CMK (cell line): ENCODE measurements at regions not wholly inside any gene's neighbourhood (a gene's known extent, or its start where the extent isn't known, plus 50 kb on each side); places are given as distances from the start of the nearest gene placed in this dataset.

Experiments
- DNase-seq: peaks from one replicate; pipeline ENCODE4 v3.0.0-alpha.2; 2010; ENCODE audit warnings: low read depth

- DNase-seq, result no peak
These were observed 82.3 kb upstream of the ADRA2C start for GRCh38 chr4:3683744-3684421.

- DNase-seq, result no peak
These were observed 83.0 kb upstream of the ADRA2C start for GRCh38 chr4:3683077-3683743.

GRCh38 chr4:3682236-3683076 is 83.7 kb upstream of the ADRA2C start:
- DNase-seq, result no peak

- DNase-seq, result no peak
These were observed 85.0 kb upstream of the ADRA2C start for GRCh38 chr4:3681191-3681590.

GRCh38 chr4:3680656-3681055 is 85.5 kb upstream of the ADRA2C start:
- DNase-seq, result no peak

GRCh38 chr4:3679851-3680311 is 86.3 kb upstream of the ADRA2C start:
- DNase-seq, result no peak

- DNase-seq, result no peak
These were observed 86.9 kb upstream of the ADRA2C start for GRCh38 chr4:3679071-3679825.

GRCh38 chr4:3677748-3678070 is 88.5 kb upstream of the ADRA2C start:
- no peak for DNase-seq

- DNase-seq, result no peak
These were observed 89.1 kb upstream of the ADRA2C start for GRCh38 chr4:3676907-3677747.

- no peak for DNase-seq
These were observed 90.0 kb upstream of the ADRA2C start for GRCh38 chr4:3676196-3676595.

- DNase-seq, result no peak
These were observed 90.7 kb upstream of the ADRA2C start for GRCh38 chr4:3675251-3676115.

- no peak for DNase-seq
These were observed 91.7 kb upstream of the ADRA2C start for GRCh38 chr4:3674479-3674851.

GRCh38 chr4:3673716-3674478 is 92.3 kb upstream of the ADRA2C start:
- DNase-seq, result no peak

- no peak for DNase-seq
These were observed 93.0 kb upstream of the ADRA2C start for GRCh38 chr4:3673176-3673575.

GRCh38 chr4:3672465-3672831 is 93.7 kb upstream of the ADRA2C start:
- no peak for DNase-seq

- DNase-seq, result no peak
These were observed 94.4 kb upstream of the ADRA2C start for GRCh38 chr4:3671571-3672464.

- DNase-seq, result no peak
These were observed 95.4 kb upstream of the ADRA2C start for GRCh38 chr4:3670521-3671519.
